A673 (cell line): ENCODE measurements at regions not wholly inside any gene's neighbourhood (a gene's known extent, or its start where the extent isn't known, plus 50 kb on each side); places are given as distances from the start of the nearest gene placed in this dataset.

Source experiments
- EZH2 ChIP-seq: fragments of 200-600 bp; sonication (generic); IDR thresholded peaks from 2 replicates; pipeline ENCODE4 v1.6.1; 2017; ENCODE audit warnings: borderline replicate concordance, low read depth, mild to moderate bottlenecking, mixed read lengths, antibody characterized with exemption, low read length; ENCODE audit not compliant: poor library complexity, severe bottlenecking
- TF ChIP-seq, protein P1 (sequence below): fragments of 300-800, 200-600 bp; sonication (generic); conservative IDR thresholded peaks from 2 replicates; pipeline ENCODE4 v1.5.1; 2017; ENCODE audit warnings: low read depth, mild to moderate bottlenecking, antibody characterized with exemption, low read length, moderate library complexity, mixed read lengths

DNA sequence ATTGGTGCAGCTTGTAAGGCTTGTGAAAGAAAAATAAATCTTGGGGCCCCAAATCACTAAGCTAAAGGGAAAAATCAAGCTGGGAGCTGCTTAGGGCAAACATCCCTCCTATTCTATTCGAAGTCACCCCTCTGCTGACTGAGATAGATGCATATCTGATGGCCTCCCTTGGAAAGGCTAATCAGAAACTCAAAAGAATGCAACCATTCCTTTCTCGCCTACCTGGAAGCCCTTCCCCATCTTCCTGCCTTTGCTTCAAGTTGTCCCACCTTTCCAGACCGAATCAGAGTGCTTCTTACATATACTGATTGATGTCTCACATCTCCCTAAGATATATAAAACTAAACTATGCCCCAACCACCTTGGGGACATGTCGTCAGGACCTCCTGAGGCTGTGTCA is 240.3 kb downstream of the SKIDA1 start:
- TF ChIP-seq, protein P1, sequence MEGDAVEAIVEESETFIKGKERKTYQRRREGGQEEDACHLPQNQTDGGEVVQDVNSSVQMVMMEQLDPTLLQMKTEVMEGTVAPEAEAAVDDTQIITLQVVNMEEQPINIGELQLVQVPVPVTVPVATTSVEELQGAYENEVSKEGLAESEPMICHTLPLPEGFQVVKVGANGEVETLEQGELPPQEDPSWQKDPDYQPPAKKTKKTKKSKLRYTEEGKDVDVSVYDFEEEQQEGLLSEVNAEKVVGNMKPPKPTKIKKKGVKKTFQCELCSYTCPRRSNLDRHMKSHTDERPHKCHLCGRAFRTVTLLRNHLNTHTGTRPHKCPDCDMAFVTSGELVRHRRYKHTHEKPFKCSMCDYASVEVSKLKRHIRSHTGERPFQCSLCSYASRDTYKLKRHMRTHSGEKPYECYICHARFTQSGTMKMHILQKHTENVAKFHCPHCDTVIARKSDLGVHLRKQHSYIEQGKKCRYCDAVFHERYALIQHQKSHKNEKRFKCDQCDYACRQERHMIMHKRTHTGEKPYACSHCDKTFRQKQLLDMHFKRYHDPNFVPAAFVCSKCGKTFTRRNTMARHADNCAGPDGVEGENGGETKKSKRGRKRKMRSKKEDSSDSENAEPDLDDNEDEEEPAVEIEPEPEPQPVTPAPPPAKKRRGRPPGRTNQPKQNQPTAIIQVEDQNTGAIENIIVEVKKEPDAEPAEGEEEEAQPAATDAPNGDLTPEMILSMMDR = no peak
- TF ChIP-seq EZH2 = no peak
